Neural cell (in vitro differentiated cells): ENCODE measurements at regions not wholly inside any gene's neighbourhood (a gene's known extent, or its start where the extent isn't known, plus 50 kb on each side); places are given as distances from the start of the nearest gene placed in this dataset.

ENCODE experiments used
- H2AFZ ChIP-seq: fragments of 200-600, 300-800 bp; sonication (generic), shearing (Covaris generic); 2 replicates; pipeline ENCODE4 v1.6.0; 2014; ENCODE audit warnings: low read depth, mild to moderate bottlenecking, antibody characterized with exemption, low read length, moderate library complexity
- H3F3A ChIP-seq: fragments of 200-600 bp; shearing (Covaris generic); 2 replicates; pipeline ENCODE4 v1.6.1; 2016; ENCODE audit warnings: mild to moderate bottlenecking, moderate library complexity, mixed read lengths, antibody characterized with exemption, low read length; ENCODE audit not compliant: insufficient read depth, poor library complexity, severe bottlenecking
- H3K27ac ChIP-seq: fragments of 200-600, 300-800 bp; sonication (generic), shearing (Covaris generic); 2 replicates; pipeline ENCODE4 v1.5.1; 2014; ENCODE audit warnings: mild to moderate bottlenecking, low read length, moderate library complexity
- H3K27me3 ChIP-seq: fragments of 300-800, 200-600 bp; sonication (generic), shearing (Covaris generic); 2 replicates; pipeline ENCODE4 v1.6.0; 2014; ENCODE audit warnings: mild to moderate bottlenecking, low read depth, low read length, moderate library complexity; ENCODE audit not compliant: insufficient read depth
- H3K36me3 ChIP-seq: fragments of 300-800, 200-600 bp; sonication (generic), shearing (Covaris generic); 2 replicates; pipeline ENCODE4 v1.5.1; 2014; ENCODE audit warnings: mild to moderate bottlenecking, antibody characterized with exemption, low read length, moderate library complexity; ENCODE audit not compliant: insufficient read depth
- H3K4me2 ChIP-seq: fragments of 300-800, 200-600 bp; sonication (generic), shearing (Covaris generic); 2 replicates; pipeline ENCODE4 v1.6.0; 2014; ENCODE audit warnings: mild to moderate bottlenecking, low read length
- H3K4me3 ChIP-seq: fragments of 300-800, 200-600 bp; sonication (generic), shearing (Covaris generic); 2 replicates; pipeline ENCODE4 v1.5.1; 2014; ENCODE audit warnings: mild to moderate bottlenecking, low read length, moderate library complexity
- H3K79me2 ChIP-seq: fragments of 200-600 bp; shearing (Covaris generic); replicated peaks from 2 replicates; pipeline ENCODE4 v1.6.0; 2014; ENCODE audit warnings: mild to moderate bottlenecking, low read length, moderate library complexity; ENCODE audit not compliant: insufficient read depth
- H3K9ac ChIP-seq: fragments of 300-800, 200-600 bp; sonication (generic), shearing (Covaris generic); 2 replicates; pipeline ENCODE4 v1.6.1; 2016; ENCODE audit warnings: mild to moderate bottlenecking, low read length, mixed read lengths
- H3K9me2 ChIP-seq: fragments of 200-600 bp; shearing (Covaris generic); 2 replicates; pipeline ENCODE4 v1.6.1; 2016; ENCODE audit warnings: mild to moderate bottlenecking, low read length, mixed read lengths; ENCODE audit not compliant: insufficient read depth
- H3K9me3 ChIP-seq: fragments of 200-600, 300-800 bp; sonication (generic), shearing (Covaris generic); 2 replicates; pipeline ENCODE4 v1.6.1; 2016; ENCODE audit warnings: mild to moderate bottlenecking, mixed run types, low read length, moderate library complexity, mixed read lengths
- H4K20me1 ChIP-seq: fragments of 200-600 bp; shearing (Covaris generic); 2 replicates; pipeline ENCODE4 v1.6.1; 2016; ENCODE audit warnings: mild to moderate bottlenecking, mixed run types; ENCODE audit not compliant: insufficient read depth
- EP300 ChIP-seq: fragments of 450-650 bp; conservative IDR thresholded peaks from 2 replicates; pipeline ENCODE4 v1.6.1; 2014; ENCODE audit warnings: antibody characterized with exemption, mild to moderate bottlenecking, moderate library complexity; ENCODE audit not compliant: poor library complexity, severe bottlenecking
- EZH2 ChIP-seq: fragments of 200-600, 300-800 bp; shearing (Covaris generic), sonication (generic); IDR thresholded peaks from 2 replicates; pipeline ENCODE4 v1.6.1; 2014; ENCODE audit warnings: antibody characterized with exemption, low read length, borderline replicate concordance, mild to moderate bottlenecking; ENCODE audit not compliant: insufficient read depth, poor library complexity, severe bottlenecking
- MXI1 ChIP-seq: fragments of 450-650 bp; conservative IDR thresholded peaks from 2 replicates; pipeline ENCODE4 v1.6.1; 2014; ENCODE audit warnings: antibody characterized with exemption, mild to moderate bottlenecking; ENCODE audit not compliant: poor library complexity, severe bottlenecking
- POLR2AphosphoS5 ChIP-seq: IDR thresholded peaks from 2 replicates; pipeline ENCODE4 v1.6.1; 2012
- RAD21 ChIP-seq: fragments of 450-650 bp; conservative IDR thresholded peaks from 2 replicates; pipeline ENCODE4 v1.6.1; 2014; ENCODE audit warnings: antibody characterized with exemption, mild to moderate bottlenecking, moderate library complexity
- SMC3 ChIP-seq: fragments of 450-650 bp; conservative IDR thresholded peaks from 2 replicates; pipeline ENCODE4 v1.6.1; 2014; ENCODE audit warnings: antibody characterized with exemption, mild to moderate bottlenecking, moderate library complexity; ENCODE audit not compliant: poor library complexity
- TAF1 ChIP-seq: IDR thresholded peaks from 2 replicates; pipeline ENCODE4 v1.6.1; 2012; ENCODE audit warnings: low read depth
- TF ChIP-seq, protein P1 (sequence below): IDR thresholded peaks from 2 replicates; pipeline ENCODE4 v1.6.1; 2012; ENCODE audit warnings: borderline replicate concordance
- TF ChIP-seq, protein P2 (sequence below): fragments of 450-650 bp; IDR thresholded peaks from 2 replicates; pipeline ENCODE4 v1.5.1; 2014; ENCODE audit warnings: antibody characterized with exemption, mild to moderate bottlenecking, moderate library complexity; ENCODE audit not compliant: poor library complexity, severe bottlenecking

DNA sequence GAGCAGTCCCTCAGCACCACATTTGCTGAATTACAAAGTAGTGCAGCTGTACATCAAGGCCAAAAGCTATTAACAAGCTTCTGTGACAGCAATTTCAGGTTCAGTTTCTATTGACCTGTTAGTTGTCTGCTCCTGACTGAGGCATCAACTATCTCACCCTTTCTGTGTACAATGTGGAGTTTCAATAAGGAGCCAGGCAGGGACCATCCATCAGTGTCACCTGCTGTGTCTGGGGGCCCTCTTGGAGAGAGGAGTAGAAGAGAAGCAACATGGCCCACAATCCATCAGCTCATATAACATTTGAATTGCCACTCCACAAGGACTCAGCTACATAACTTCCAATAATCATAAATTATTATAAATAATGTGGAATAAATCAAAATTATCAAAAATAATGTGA lies 72.3 kb upstream of the CCDC196 start:
- H3K36me3 ChIP-seq = no peaks in the 10 kb centered on the region
- no peaks in the 10 kb centered on the region for H3K79me2 ChIP-seq
- no peak overlapping the region for H3K4me2 ChIP-seq
- H3F3A ChIP-seq = no peaks in the 10 kb centered on the region
- H3K9me2 ChIP-seq = no peaks in the 10 kb centered on the region
- no peak overlapping the region for H2AFZ ChIP-seq
- H3K9me3 ChIP-seq = no peaks in the 10 kb centered on the region
- no peak overlapping the region for H3K4me3 ChIP-seq
- peak; percentile 44 for TF ChIP-seq POLR2AphosphoS5
- no peak for TF ChIP-seq SMC3
- no peaks in the 10 kb centered on the region for H4K20me1 ChIP-seq
- H3K27me3 ChIP-seq = no peaks in the 10 kb centered on the region
- H3K27ac ChIP-seq = no peak overlapping the region
- H3K9ac ChIP-seq = no peak overlapping the region

DNA sequence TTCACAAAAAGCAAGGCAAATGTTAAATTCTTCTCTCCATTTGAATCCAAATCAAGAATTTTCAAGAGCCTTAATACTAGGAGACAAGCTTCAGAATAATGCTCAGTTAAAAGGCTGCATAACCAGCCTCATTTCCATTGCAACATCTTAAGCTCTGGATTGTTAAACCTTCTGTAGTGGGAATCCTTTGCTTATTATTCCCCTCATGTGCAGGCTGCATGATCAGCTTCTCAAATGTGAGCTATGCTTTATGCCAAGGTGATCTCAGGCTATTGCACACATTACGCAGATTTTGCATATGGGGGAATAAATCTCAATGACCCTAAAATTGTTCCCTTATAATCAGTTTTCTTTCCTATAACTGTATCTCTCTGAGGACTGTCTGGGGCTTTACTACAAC lies 71.7 kb upstream of the CCDC196 start:
- Histone ChIP-seq H4K20me1 (no peaks in the 10 kb centered on the region), H3K9me3 (no peaks in the 10 kb centered on the region), H3K36me3 (no peaks in the 10 kb centered on the region), H3K9ac (no peak overlapping the region), H3K27ac (no peak overlapping the region), H3K4me2 (no peak overlapping the region), H3K27me3 (no peaks in the 10 kb centered on the region), H3F3A (no peaks in the 10 kb centered on the region), H3K9me2 (no peaks in the 10 kb centered on the region), H3K79me2 (no peaks in the 10 kb centered on the region), H2AFZ (no peak overlapping the region), H3K4me3 (no peak overlapping the region)
- no peak for TF ChIP-seq EZH2
- no peak for TF ChIP-seq EP300
- no peak for TF ChIP-seq POLR2AphosphoS5
- TF ChIP-seq, protein P1, sequence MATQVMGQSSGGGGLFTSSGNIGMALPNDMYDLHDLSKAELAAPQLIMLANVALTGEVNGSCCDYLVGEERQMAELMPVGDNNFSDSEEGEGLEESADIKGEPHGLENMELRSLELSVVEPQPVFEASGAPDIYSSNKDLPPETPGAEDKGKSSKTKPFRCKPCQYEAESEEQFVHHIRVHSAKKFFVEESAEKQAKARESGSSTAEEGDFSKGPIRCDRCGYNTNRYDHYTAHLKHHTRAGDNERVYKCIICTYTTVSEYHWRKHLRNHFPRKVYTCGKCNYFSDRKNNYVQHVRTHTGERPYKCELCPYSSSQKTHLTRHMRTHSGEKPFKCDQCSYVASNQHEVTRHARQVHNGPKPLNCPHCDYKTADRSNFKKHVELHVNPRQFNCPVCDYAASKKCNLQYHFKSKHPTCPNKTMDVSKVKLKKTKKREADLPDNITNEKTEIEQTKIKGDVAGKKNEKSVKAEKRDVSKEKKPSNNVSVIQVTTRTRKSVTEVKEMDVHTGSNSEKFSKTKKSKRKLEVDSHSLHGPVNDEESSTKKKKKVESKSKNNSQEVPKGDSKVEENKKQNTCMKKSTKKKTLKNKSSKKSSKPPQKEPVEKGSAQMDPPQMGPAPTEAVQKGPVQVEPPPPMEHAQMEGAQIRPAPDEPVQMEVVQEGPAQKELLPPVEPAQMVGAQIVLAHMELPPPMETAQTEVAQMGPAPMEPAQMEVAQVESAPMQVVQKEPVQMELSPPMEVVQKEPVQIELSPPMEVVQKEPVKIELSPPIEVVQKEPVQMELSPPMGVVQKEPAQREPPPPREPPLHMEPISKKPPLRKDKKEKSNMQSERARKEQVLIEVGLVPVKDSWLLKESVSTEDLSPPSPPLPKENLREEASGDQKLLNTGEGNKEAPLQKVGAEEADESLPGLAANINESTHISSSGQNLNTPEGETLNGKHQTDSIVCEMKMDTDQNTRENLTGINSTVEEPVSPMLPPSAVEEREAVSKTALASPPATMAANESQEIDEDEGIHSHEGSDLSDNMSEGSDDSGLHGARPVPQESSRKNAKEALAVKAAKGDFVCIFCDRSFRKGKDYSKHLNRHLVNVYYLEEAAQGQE = no peak
- no peak for TF ChIP-seq RAD21
- TF ChIP-seq SMC3 = no peak

DNA sequence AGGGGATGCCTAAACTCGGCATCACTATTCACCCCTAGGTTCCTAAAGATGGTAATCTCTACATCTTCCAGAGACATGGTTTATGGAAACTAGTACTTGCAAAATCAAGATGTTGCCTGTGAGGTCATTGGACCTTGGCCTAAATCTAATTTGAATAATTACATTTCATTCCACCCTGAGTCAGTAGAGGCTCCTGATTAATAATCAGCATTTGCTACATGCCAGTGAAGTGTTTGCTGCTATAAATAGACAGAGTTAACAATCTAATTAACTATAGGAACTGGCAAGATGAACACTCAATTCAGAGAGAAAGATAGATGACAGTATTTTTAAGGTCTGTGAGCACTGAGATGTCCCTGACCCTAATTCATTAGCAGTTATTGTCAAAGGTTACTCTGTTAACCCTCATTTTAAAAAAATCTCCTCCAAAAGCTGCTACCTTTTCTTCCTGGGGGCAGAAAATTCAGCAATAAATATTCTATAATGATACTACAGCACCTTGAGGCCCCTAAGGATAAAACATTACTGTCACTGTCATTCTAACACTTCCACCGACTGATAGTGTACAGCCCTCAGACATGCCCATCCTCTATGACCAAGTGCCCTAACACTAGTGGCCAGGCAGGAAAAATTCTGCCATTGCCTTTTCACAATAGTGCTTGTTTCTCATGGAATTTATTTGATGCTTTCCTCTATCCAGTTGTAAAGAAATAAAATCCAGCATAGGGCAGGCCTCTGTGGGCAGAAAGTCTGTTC lies 65.7 kb upstream of the CCDC196 start:
- Histone ChIP-seq H2AFZ (no peak overlapping the region), H3K36me3 (no peaks in the 10 kb centered on the region), H4K20me1 (no peaks in the 10 kb centered on the region), H3F3A (no peaks in the 10 kb centered on the region), H3K27me3 (no peaks in the 10 kb centered on the region), H3K9me2 (no peaks in the 10 kb centered on the region), H3K9ac (no peak overlapping the region), H3K9me3 (no peaks in the 10 kb centered on the region), H3K79me2 (no peaks in the 10 kb centered on the region), H3K4me3 (no peak overlapping the region), H3K4me2 (no peak overlapping the region), H3K27ac (no peak overlapping the region)
- TF ChIP-seq RAD21 (no peak), TAF1 (no peak), EZH2 (no peak), POLR2AphosphoS5 (no peak), MXI1 (no peak), EP300 (no peak), SMC3 (no peak)
- TF ChIP-seq, protein P2, sequence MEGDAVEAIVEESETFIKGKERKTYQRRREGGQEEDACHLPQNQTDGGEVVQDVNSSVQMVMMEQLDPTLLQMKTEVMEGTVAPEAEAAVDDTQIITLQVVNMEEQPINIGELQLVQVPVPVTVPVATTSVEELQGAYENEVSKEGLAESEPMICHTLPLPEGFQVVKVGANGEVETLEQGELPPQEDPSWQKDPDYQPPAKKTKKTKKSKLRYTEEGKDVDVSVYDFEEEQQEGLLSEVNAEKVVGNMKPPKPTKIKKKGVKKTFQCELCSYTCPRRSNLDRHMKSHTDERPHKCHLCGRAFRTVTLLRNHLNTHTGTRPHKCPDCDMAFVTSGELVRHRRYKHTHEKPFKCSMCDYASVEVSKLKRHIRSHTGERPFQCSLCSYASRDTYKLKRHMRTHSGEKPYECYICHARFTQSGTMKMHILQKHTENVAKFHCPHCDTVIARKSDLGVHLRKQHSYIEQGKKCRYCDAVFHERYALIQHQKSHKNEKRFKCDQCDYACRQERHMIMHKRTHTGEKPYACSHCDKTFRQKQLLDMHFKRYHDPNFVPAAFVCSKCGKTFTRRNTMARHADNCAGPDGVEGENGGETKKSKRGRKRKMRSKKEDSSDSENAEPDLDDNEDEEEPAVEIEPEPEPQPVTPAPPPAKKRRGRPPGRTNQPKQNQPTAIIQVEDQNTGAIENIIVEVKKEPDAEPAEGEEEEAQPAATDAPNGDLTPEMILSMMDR = no peak
- TF ChIP-seq, protein P1 = no peak
